ENCODE measurements at regions not wholly inside any gene's neighbourhood (a gene's known extent, or its start where the extent isn't known, plus 50 kb on each side); places are given as distances from the start of the nearest gene placed in this dataset.

GRCh38 chr6:90790696-90791095, 203.8 kb upstream of the MAP3K7 start:
- Histone ChIP-seq H3K9me2 (ENCODE audit: insufficient read depth, low read length) (no peaks in the 10 kb centered on the region), H3K27ac (ENCODE audit: low read length) (no peak overlapping the region), H3K9ac (ENCODE audit: low read length) (no peak overlapping the region), H4K20me1 (ENCODE audit: insufficient read depth) (no peaks in the 10 kb centered on the region), H3K36me3 (ENCODE audit: insufficient read depth, low read length) (no peaks in the 10 kb centered on the region), H3F3A (ENCODE audit: insufficient read depth, low read length, poor library complexity, severe bottlenecking) (no peaks in the 10 kb centered on the region), H3K27me3 (ENCODE audit: insufficient read depth, low read depth, low read length) (no peaks in the 10 kb centered on the region), H3K4me3 (ENCODE audit: low read length) (no peak overlapping the region), H3K9me3 (ENCODE audit: low read length) (no peaks in the 10 kb centered on the region), H3K4me2 (ENCODE audit: low read length) (no peak overlapping the region), H3K79me2 (replicated peaks; ENCODE audit: insufficient read depth, low read length) (no peaks in the 10 kb centered on the region), H2AFZ (ENCODE audit: low read depth, low read length) (no peak overlapping the region)
- TF ChIP-seq MXI1 (conservative IDR thresholded peaks at IDR 0.05; ENCODE audit: poor library complexity, severe bottlenecking) = no peak
- no peak for TF ChIP-seq REST (IDR thresholded peaks at IDR 0.05; ENCODE audit: borderline replicate concordance)
- no peak for TF ChIP-seq RAD21 (conservative IDR thresholded peaks at IDR 0.05)
- TF ChIP-seq POLR2AphosphoS5 (IDR thresholded peaks at IDR 0.05) = no peak
- TF ChIP-seq SMC3 (conservative IDR thresholded peaks at IDR 0.05; ENCODE audit: poor library complexity) = no peak

- no peak overlapping the region for H3K4me2 ChIP-seq (ENCODE audit: low read length)
- no peaks in the 10 kb centered on the region for H4K20me1 ChIP-seq (ENCODE audit: insufficient read depth)
- TF ChIP-seq RAD21 (conservative IDR thresholded peaks at IDR 0.05) (no peak), TAF1 (IDR thresholded peaks at IDR 0.05; ENCODE audit: low read depth) (no peak), EZH2 (IDR thresholded peaks at IDR 0.05; ENCODE audit: borderline replicate concordance, insufficient read depth, low read length, poor library complexity, severe bottlenecking) (no peak), POLR2AphosphoS5 (IDR thresholded peaks at IDR 0.05) (no peak), SMC3 (conservative IDR thresholded peaks at IDR 0.05; ENCODE audit: poor library complexity) (no peak), EP300 (conservative IDR thresholded peaks at IDR 0.05; ENCODE audit: poor library complexity, severe bottlenecking) (no peak), CTCF (IDR thresholded peaks at IDR 0.05; ENCODE audit: poor library complexity, severe bottlenecking) (no peak)
- H3K27me3 ChIP-seq (ENCODE audit: insufficient read depth, low read depth, low read length) = no peaks in the 10 kb centered on the region
- no peaks in the 10 kb centered on the region for H3K36me3 ChIP-seq (ENCODE audit: insufficient read depth, low read length)
- H3K27ac ChIP-seq (ENCODE audit: low read length) = no peak overlapping the region
- H3K79me2 ChIP-seq (replicated peaks; ENCODE audit: insufficient read depth, low read length) = no peaks in the 10 kb centered on the region
- no peak overlapping the region for H3K9ac ChIP-seq (ENCODE audit: low read length)
- H2AFZ ChIP-seq (ENCODE audit: low read depth, low read length) = no peak overlapping the region
- H3F3A ChIP-seq (ENCODE audit: insufficient read depth, low read length, poor library complexity, severe bottlenecking) = no peaks in the 10 kb centered on the region
- no peaks in the 10 kb centered on the region for H3K9me3 ChIP-seq (ENCODE audit: low read length)
- no peak overlapping the region for H3K4me3 ChIP-seq (ENCODE audit: low read length)
- no peaks in the 10 kb centered on the region for H3K9me2 ChIP-seq (ENCODE audit: insufficient read depth, low read length)
Observed at GRCh38 chr6:90790058-90790457, 203.2 kb upstream of the MAP3K7 start.

- H3K27me3 ChIP-seq (ENCODE audit: insufficient read depth, low read depth, low read length) = no peaks in the 10 kb centered on the region
- H3K9me3 ChIP-seq (ENCODE audit: low read length) = no peaks in the 10 kb centered on the region
- H4K20me1 ChIP-seq (ENCODE audit: insufficient read depth) = no peaks in the 10 kb centered on the region
- H3K9me2 ChIP-seq (ENCODE audit: insufficient read depth, low read length) = no peaks in the 10 kb centered on the region
- H3K36me3 ChIP-seq (ENCODE audit: insufficient read depth, low read length) = no peaks in the 10 kb centered on the region
- H3K9ac ChIP-seq (ENCODE audit: low read length) = no peak overlapping the region
- H3K4me2 ChIP-seq (ENCODE audit: low read length) = no peak overlapping the region
- no peak overlapping the region for H3K27ac ChIP-seq (ENCODE audit: low read length)
- no peak overlapping the region for H3K4me3 ChIP-seq (ENCODE audit: low read length)
- H3F3A ChIP-seq (ENCODE audit: insufficient read depth, low read length, poor library complexity, severe bottlenecking) = no peaks in the 10 kb centered on the region
- no peak overlapping the region for H2AFZ ChIP-seq (ENCODE audit: low read depth, low read length)
- TF ChIP-seq SMC3 (conservative IDR thresholded peaks at IDR 0.05; ENCODE audit: poor library complexity) = no peak
- TF ChIP-seq POLR2AphosphoS5 (IDR thresholded peaks at IDR 0.05) = no peak
- TF ChIP-seq CTCF (IDR thresholded peaks at IDR 0.05; ENCODE audit: poor library complexity, severe bottlenecking) = no peak
- no peak for TF ChIP-seq MXI1 (conservative IDR thresholded peaks at IDR 0.05; ENCODE audit: poor library complexity, severe bottlenecking)
- no peak for TF ChIP-seq EZH2 (IDR thresholded peaks at IDR 0.05; ENCODE audit: borderline replicate concordance, insufficient read depth, low read length, poor library complexity, severe bottlenecking)
- H3K79me2 ChIP-seq (replicated peaks; ENCODE audit: insufficient read depth, low read length) = no peaks in the 10 kb centered on the region
Observed at GRCh38 chr6:90788781-90789180, 201.9 kb upstream of the MAP3K7 start.
